Natural killer cell (primary cell): ENCODE measurements at regions not wholly inside any gene's neighbourhood (a gene's known extent, or its start where the extent isn't known, plus 50 kb on each side); places are given as distances from the start of the nearest gene placed in this dataset.

ENCODE experiments used
- ATAC-seq, 3 donors: fragments of 150-1000 bp in 2 of 3; fragments of 200-7000 bp in 1 of 3; cut with Tn5 transposase; 1 replicate in 1 of 3; 2 replicates in 2 of 3; pipeline ENCODE4 v1.10.0; 2021; ENCODE audit warnings: mild to moderate bottlenecking in 2 of 3, moderate library complexity in 2 of 3
- DNase-seq, 2 donors: peaks; one replicate each; pipeline versions ENCODE4 v3.0.0 to v3.0.0-alpha.2; 2013 to 2021; ENCODE audit warnings: mixed read lengths in 1 of 2
- H3K27ac ChIP-seq: one replicate; pipeline ENCODE4 v1.5.1; 2013; ENCODE audit warnings: mild to moderate bottlenecking, low read length
- H3K27me3 ChIP-seq: one replicate; pipeline ENCODE4 v1.6.1; 2013; ENCODE audit warnings: low read length; ENCODE audit not compliant: control insufficient read depth, insufficient read depth
- H3K36me3 ChIP-seq: one replicate; pipeline ENCODE4 v1.6.1; 2013; ENCODE audit warnings: low read length; ENCODE audit not compliant: control insufficient read depth, insufficient read depth
- H3K4me1 ChIP-seq: one replicate; pipeline ENCODE4 v1.6.1; 2013; ENCODE audit warnings: low read length; ENCODE audit not compliant: control insufficient read depth, insufficient read depth
- H3K4me3 ChIP-seq: one replicate; pipeline ENCODE4 v1.5.1; 2013; ENCODE audit warnings: low read length
- H3K9me3 ChIP-seq: one replicate; pipeline ENCODE4 v1.6.1; 2013; ENCODE audit warnings: low read length; ENCODE audit not compliant: control insufficient read depth, insufficient read depth
- H3K27ac Mint-ChIP-seq, 2 donors: one replicate each; pipeline ENCODE4 v1.8.0; 2022; ENCODE audit warnings: mild to moderate bottlenecking in 2 of 2, mixed read lengths in 2 of 2, moderate library complexity in 1 of 2
- H3K27me3 Mint-ChIP-seq, 2 donors: one replicate each; pipeline ENCODE4 v1.8.0; 2022; ENCODE audit warnings: low read depth in 2 of 2, mixed read lengths in 2 of 2
- H3K36me3 Mint-ChIP-seq: one replicate; pipeline ENCODE4 v1.8.0; 2022; ENCODE audit warnings: mixed read lengths
- H3K4me1 Mint-ChIP-seq, 2 donors: one replicate each; pipeline ENCODE4 v1.8.0; 2022; ENCODE audit warnings: mixed read lengths in 2 of 2
- H3K4me3 Mint-ChIP-seq: one replicate; pipeline ENCODE4 v1.8.0; 2022; ENCODE audit warnings: mild to moderate bottlenecking, moderate library complexity, mixed read lengths
- H3K9me3 Mint-ChIP-seq, 2 donors: one replicate each; pipeline ENCODE4 v1.8.0; 2022; ENCODE audit warnings: mixed read lengths in 2 of 2
- CTCF ChIP-seq: fragments of 200-600 bp; IDR thresholded peaks from one replicate; pipeline ENCODE4 v1.8.0; 2022; ENCODE audit warnings: antibody characterized with exemption
- WGBS: methylation state at CpG from one replicate; pipeline ENCODE4 v1.1.7; 2013; ENCODE audit warnings: missing lambda C conversion rate; ENCODE audit not compliant: insufficient coverage; 5-methylcytosine and 5-hydroxymethylcytosine counted together
- intact Hi-C: fragments of 100-400 bp; cut with micrococcal nuclease; formaldehyde crosslinking; loops from one replicate; pipeline ENCODE4 v1.14.2; 2022

GRCh38 chr18:55047546-55047945, 88.3 kb upstream of the CCDC68 start:
- no peak for TF ChIP-seq CTCF

GRCh38 chr18:55041366-55041765, 82.1 kb upstream of the CCDC68 start:
- no peak for ATAC-seq
- Histone ChIP-seq H3K27ac (no peak overlapping the region), H3K27me3 (no peaks in the 10 kb centered on the region), H3K4me1 (no peaks in the 10 kb centered on the region), H3K9me3 (no peaks in the 10 kb centered on the region), H3K4me3 (no peak overlapping the region), H3K36me3 (no peaks in the 10 kb centered on the region)
- Mint-ChIP-seq H3K27me3 (no peaks in the 10 kb centered on the region), H3K9me3 (no peaks in the 10 kb centered on the region), H3K36me3 (no peaks in the 10 kb centered on the region), H3K27ac (no peak overlapping the region), H3K4me1 (no peaks in the 10 kb centered on the region), H3K4me3 (no peak overlapping the region)
- intact Hi-C loops, result no loop called here
- TF ChIP-seq CTCF, result no peak
- DNase-seq, result no peak
- 43% methylated on average over 1 of the region's 1 CpG for WGBS

More at GRCh38 chr18:55047546-55047945, 88.3 kb upstream of the CCDC68 start:
- Mint-ChIP-seq H3K27ac (no peak overlapping the region), H3K36me3 (no peaks in the 10 kb centered on the region), H3K4me3 (no peak overlapping the region), H3K27me3 (no peaks in the 10 kb centered on the region), H3K9me3 (no peaks in the 10 kb centered on the region), H3K4me1 (no peaks in the 10 kb centered on the region)
- Histone ChIP-seq H3K36me3 (no peaks in the 10 kb centered on the region), H3K27me3 (no peaks in the 10 kb centered on the region), H3K27ac (no peak overlapping the region), H3K4me3 (no peak overlapping the region), H3K9me3 (no peaks in the 10 kb centered on the region), H3K4me1 (no peaks in the 10 kb centered on the region)
- ATAC-seq (no peak), DNase-seq (no peak)
- 88% methylated on average over 2 of the region's 2 CpGs for WGBS
- intact Hi-C loops, result no loop called here

- no peak for TF ChIP-seq CTCF
- ATAC-seq (no peak), DNase-seq (no peak)
- H3K9me3 ChIP-seq, result no peaks in the 10 kb centered on the region
- WGBS, result 96% methylated on average over 1 of the region's 1 CpG
- no peaks in the 10 kb centered on the region for H3K27me3 ChIP-seq
- no peak overlapping the region for H3K4me3 Mint-ChIP-seq
- intact Hi-C loops, result no loop called here
- no peak overlapping the region for H3K27ac Mint-ChIP-seq
- H3K9me3 Mint-ChIP-seq, result no peaks in the 10 kb centered on the region
- H3K4me1 ChIP-seq, result no peaks in the 10 kb centered on the region
- no peak overlapping the region for H3K27ac ChIP-seq
- H3K27me3 Mint-ChIP-seq, result no peaks in the 10 kb centered on the region
- H3K36me3 ChIP-seq, result no peaks in the 10 kb centered on the region
- no peak overlapping the region for H3K4me3 ChIP-seq
- H3K4me1 Mint-ChIP-seq, result no peaks in the 10 kb centered on the region
- H3K36me3 Mint-ChIP-seq, result no peaks in the 10 kb centered on the region
These were observed 78.9 kb upstream of the CCDC68 start for GRCh38 chr18:55038162-55038561.

- no peaks in the 10 kb centered on the region for H3K36me3 Mint-ChIP-seq
- intact Hi-C loops, result no loop called here
- H3K27ac ChIP-seq, result no peak overlapping the region
- 92% methylated on average over 3 of the region's 4 CpGs for WGBS
- DNase-seq (no peak), ATAC-seq (no peak)
- H3K4me3 Mint-ChIP-seq, result no peak overlapping the region
- H3K9me3 ChIP-seq, result no peaks in the 10 kb centered on the region
- H3K4me3 ChIP-seq, result no peak overlapping the region
- H3K4me1 Mint-ChIP-seq, result no peaks in the 10 kb centered on the region
- H3K36me3 ChIP-seq, result no peaks in the 10 kb centered on the region
- H3K4me1 ChIP-seq, result no peaks in the 10 kb centered on the region
- H3K27me3 Mint-ChIP-seq, result peaks cover 0 to 5% of the 10 kb centered on the region in 2 donors
- H3K9me3 Mint-ChIP-seq, result no peaks in the 10 kb centered on the region
- no peak overlapping the region for H3K27ac Mint-ChIP-seq
- no peak for TF ChIP-seq CTCF
- H3K27me3 ChIP-seq, result no peaks in the 10 kb centered on the region
These were observed 75.5 kb upstream of the CCDC68 start for GRCh38 chr18:55034742-55035141.
